ENCODE measurements at regions not wholly inside any gene's neighbourhood (a gene's known extent, or its start where the extent isn't known, plus 50 kb on each side); places are given as distances from the start of the nearest gene placed in this dataset.

- Histone ChIP-seq H3K4me1 (no peaks in the 10 kb centered on the region), H3K4me3 (no peak overlapping the region), H3K36me3 (no peaks in the 10 kb centered on the region), H3K27ac (no peak overlapping the region), H3K27me3 (no peaks in the 10 kb centered on the region), H3K9me3 (no peaks in the 10 kb centered on the region)
- DNase-seq (ENCODE audit: low spot score in 2 of 2): no peak
- no peak for TF ChIP-seq POLR2A (IDR thresholded peaks at IDR 0.05)
- no peak for TF ChIP-seq CTCF (IDR thresholded peaks at IDR 0.05)
- no peak for TF ChIP-seq POLR2AphosphoS5 (IDR thresholded peaks at IDR 0.05)
- intact Hi-C loops (cut with DNase I; ENCODE audit: low total_unique reads): no loop called here
Observed at GRCh38 chr2:147632198-147632597, 212.6 kb upstream of the ACVR2A start.

GRCh38 chr2:147631294-147631693 is 213.5 kb upstream of the ACVR2A start:
- intact Hi-C loops (cut with DNase I; ENCODE audit: low total_unique reads): no loop called here
- no peaks in the 10 kb centered on the region for H3K27me3 ChIP-seq

GRCh38 chr2:147630585-147630984 is 214.2 kb upstream of the ACVR2A start:
- H3K27me3 ChIP-seq: no peaks in the 10 kb centered on the region
- no peak overlapping the region for H3K27ac ChIP-seq
- DNase-seq (ENCODE audit: low spot score in 2 of 2): no peak
- H3K36me3 ChIP-seq: no peaks in the 10 kb centered on the region
- H3K4me3 ChIP-seq: no peak overlapping the region
- intact Hi-C loops (cut with DNase I; ENCODE audit: low total_unique reads): no loop called here
- TF ChIP-seq POLR2A (IDR thresholded peaks at IDR 0.05) (no peak), POLR2AphosphoS5 (IDR thresholded peaks at IDR 0.05) (no peak), CTCF (IDR thresholded peaks at IDR 0.05) (no peak)
- H3K9me3 ChIP-seq: no peaks in the 10 kb centered on the region
- no peaks in the 10 kb centered on the region for H3K4me1 ChIP-seq

More at GRCh38 chr2:147631294-147631693, 213.5 kb upstream of the ACVR2A start:
- Histone ChIP-seq H3K9me3 (no peaks in the 10 kb centered on the region), H3K4me3 (no peak overlapping the region), H3K4me1 (no peaks in the 10 kb centered on the region), H3K27ac (no peak overlapping the region), H3K36me3 (no peaks in the 10 kb centered on the region)
- TF ChIP-seq POLR2A (IDR thresholded peaks at IDR 0.05): no peak
- no peak for TF ChIP-seq CTCF (IDR thresholded peaks at IDR 0.05)
- no peak for TF ChIP-seq POLR2AphosphoS5 (IDR thresholded peaks at IDR 0.05)
- DNase-seq (ENCODE audit: low spot score in 2 of 2): no peak

GRCh38 chr2:147628971-147629421 is 215.8 kb upstream of the ACVR2A start:
- H3K9me3 ChIP-seq: no peaks in the 10 kb centered on the region
- intact Hi-C loops (cut with DNase I; ENCODE audit: low total_unique reads): no loop called here
- no peaks in the 10 kb centered on the region for H3K4me1 ChIP-seq
- H3K27me3 ChIP-seq: no peaks in the 10 kb centered on the region
- no peak overlapping the region for H3K4me3 ChIP-seq
- TF ChIP-seq CTCF (IDR thresholded peaks at IDR 0.05) (no peak), POLR2A (IDR thresholded peaks at IDR 0.05) (no peak), POLR2AphosphoS5 (IDR thresholded peaks at IDR 0.05) (no peak)
- no peaks in the 10 kb centered on the region for H3K36me3 ChIP-seq
- no peak for DNase-seq (ENCODE audit: low spot score in 2 of 2)
- no peak overlapping the region for H3K27ac ChIP-seq

GRCh38 chr2:147623328-147623727 is 221.5 kb upstream of the ACVR2A start:
- no peaks in the 10 kb centered on the region for H3K4me1 ChIP-seq
- no peak overlapping the region for H3K27ac ChIP-seq
- intact Hi-C loops (cut with DNase I; ENCODE audit: low total_unique reads): no loop called here
- H3K36me3 ChIP-seq: no peaks in the 10 kb centered on the region
- no peak for TF ChIP-seq POLR2A (IDR thresholded peaks at IDR 0.05)
- no peak for TF ChIP-seq CTCF (IDR thresholded peaks at IDR 0.05)
- no peak for TF ChIP-seq POLR2AphosphoS5 (IDR thresholded peaks at IDR 0.05)
- no peaks in the 10 kb centered on the region for H3K9me3 ChIP-seq
- H3K27me3 ChIP-seq: no peaks in the 10 kb centered on the region
- DNase-seq (ENCODE audit: low spot score in 2 of 2): no peak
- no peak overlapping the region for H3K4me3 ChIP-seq
